ENCODE measurements at regions not wholly inside any gene's neighbourhood (a gene's known extent, or its start where the extent isn't known, plus 50 kb on each side); places are given as distances from the start of the nearest gene placed in this dataset.

DNA sequence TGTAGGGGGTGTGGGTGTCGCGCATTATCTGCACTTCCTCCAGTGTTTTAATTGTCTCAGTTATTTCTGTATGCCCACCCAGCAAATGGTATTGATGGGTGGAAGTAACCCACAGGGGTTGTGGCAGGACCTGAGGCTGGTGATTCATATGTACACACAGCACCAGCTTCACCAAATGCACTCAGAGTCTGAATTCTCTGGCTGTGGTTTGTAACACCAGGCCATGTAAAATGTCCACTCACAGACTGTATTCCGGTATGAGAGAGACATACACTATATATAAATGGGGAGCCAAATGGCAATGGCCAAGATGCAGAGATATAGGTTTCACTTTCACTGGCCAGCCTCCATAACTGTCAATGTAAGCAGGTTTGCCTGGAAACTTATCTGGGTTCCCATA lies 76.3 kb upstream of the FBXL4 start:
- H3K27ac ChIP-seq = no peak overlapping the region
- TF ChIP-seq ZFX (IDR thresholded peaks at IDR 0.05) = no peak
- no peak for TF ChIP-seq CTCF (conservative IDR thresholded peaks at IDR 0.05)

GRCh38 chr6:99022039-99022609 lies 74.4 kb upstream of the FBXL4 start:
- H3K27ac ChIP-seq = no peak overlapping the region
- no peak for TF ChIP-seq CTCF (conservative IDR thresholded peaks at IDR 0.05)
- TF ChIP-seq ZFX (IDR thresholded peaks at IDR 0.05) = no peak

GRCh38 chr6:99019381-99019780 lies 71.6 kb upstream of the FBXL4 start:
- TF ChIP-seq CTCF (conservative IDR thresholded peaks at IDR 0.05) (no peak), ZFX (IDR thresholded peaks at IDR 0.05) (no peak)
- H3K27ac ChIP-seq = no peak overlapping the region

DNA sequence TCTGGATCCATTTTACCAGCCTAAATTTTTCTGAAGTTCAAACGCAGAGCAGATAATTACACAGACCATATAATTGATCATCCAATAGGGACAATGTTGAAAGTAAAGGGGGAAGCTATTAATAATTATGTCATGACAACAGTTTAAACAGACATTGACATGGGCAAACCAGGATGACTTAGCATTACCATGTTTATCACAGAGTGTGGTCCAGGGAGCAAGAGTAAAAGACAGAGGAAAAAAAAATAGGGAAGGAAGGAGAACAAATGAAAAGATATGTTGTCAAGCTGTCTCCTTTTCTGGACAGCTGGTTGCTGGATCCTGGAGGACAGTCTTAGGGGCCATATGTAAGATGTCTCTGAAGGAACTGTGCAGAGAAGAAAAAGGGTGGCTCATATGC lies 69.4 kb upstream of the FBXL4 start:
- TF ChIP-seq CTCF (conservative IDR thresholded peaks at IDR 0.05) (no peak), ZFX (IDR thresholded peaks at IDR 0.05) (no peak)
- no peak overlapping the region for H3K27ac ChIP-seq

GRCh38 chr6:99016355-99016754 lies 68.6 kb upstream of the FBXL4 start:
- H3K27ac ChIP-seq = no peak overlapping the region
- TF ChIP-seq ZFX (IDR thresholded peaks at IDR 0.05) (no peak), CTCF (conservative IDR thresholded peaks at IDR 0.05) (no peak)

- TF ChIP-seq ZFX (IDR thresholded peaks at IDR 0.05) (no peak), CTCF (conservative IDR thresholded peaks at IDR 0.05) (no peak)
- H3K27ac ChIP-seq = no peak overlapping the region
These were observed 66.3 kb upstream of the FBXL4 start for GRCh38 chr6:99014061-99014460.

DNA sequence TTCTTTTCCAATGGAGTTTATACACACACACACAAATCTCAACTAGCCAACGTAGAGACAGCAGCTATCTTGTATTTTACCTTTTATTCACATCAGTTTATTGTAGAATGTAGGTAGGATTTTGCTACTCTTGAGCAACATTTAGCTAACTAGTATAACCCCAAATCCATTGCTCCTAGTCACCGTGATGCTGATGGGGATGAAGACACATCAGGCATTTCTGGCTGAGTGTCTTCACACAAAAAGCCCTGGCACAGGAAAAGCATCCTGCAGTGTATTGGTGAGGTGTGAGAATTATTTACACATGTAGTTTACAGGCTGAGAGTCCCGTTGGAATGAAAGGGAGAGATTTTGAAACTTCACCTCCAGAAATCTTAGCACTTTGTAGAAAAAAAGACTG lies 65.9 kb upstream of the FBXL4 start:
- no peak overlapping the region for H3K27ac ChIP-seq
- TF ChIP-seq CTCF (conservative IDR thresholded peaks at IDR 0.05) (no peak), ZFX (IDR thresholded peaks at IDR 0.05) (no peak)
